ENCODE measurements at regions not wholly inside any gene's neighbourhood (a gene's known extent, or its start where the extent isn't known, plus 50 kb on each side); places are given as distances from the start of the nearest gene placed in this dataset.

DNA sequence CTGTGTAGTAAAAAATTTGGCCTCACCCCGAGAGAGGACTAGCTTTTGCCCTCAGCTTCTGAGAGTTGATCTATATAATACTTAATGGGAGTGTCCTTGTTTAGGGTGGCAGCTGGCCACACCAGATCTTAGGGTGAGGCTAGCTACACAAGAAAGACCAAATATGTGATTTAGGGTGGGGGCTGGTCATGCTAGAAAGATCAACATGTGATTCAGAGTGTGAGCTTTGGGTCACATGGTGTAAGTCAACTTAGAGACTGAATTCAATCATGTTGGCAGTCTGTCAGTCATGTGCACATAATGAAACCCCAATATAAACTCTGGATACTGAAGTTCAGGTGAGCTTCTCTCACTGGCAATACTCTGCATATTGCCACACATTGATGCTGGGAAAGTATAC is 120.7 kb upstream of the DAZL start:
- TF ChIP-seq FOS (IDR thresholded peaks at IDR 0.05; ENCODE audit: borderline replicate concordance, extremely low read depth, insufficient read length) = no peak
- TF ChIP-seq, protein P1, sequence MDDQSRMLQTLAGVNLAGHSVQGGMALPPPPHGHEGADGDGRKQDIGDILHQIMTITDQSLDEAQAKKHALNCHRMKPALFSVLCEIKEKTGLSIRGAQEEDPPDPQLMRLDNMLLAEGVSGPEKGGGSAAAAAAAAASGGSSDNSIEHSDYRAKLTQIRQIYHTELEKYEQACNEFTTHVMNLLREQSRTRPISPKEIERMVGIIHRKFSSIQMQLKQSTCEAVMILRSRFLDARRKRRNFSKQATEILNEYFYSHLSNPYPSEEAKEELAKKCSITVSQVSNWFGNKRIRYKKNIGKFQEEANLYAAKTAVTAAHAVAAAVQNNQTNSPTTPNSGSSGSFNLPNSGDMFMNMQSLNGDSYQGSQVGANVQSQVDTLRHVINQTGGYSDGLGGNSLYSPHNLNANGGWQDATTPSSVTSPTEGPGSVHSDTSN (IDR thresholded peaks at IDR 0.05; ENCODE audit: insufficient replicate concordance, low read depth, low read length) = no peak
- no peak for TF ChIP-seq RFX5 (IDR thresholded peaks at IDR 0.05; ENCODE audit: low read depth, low read length)
- no peak for TF ChIP-seq POLR2AphosphoS5 (IDR thresholded peaks at IDR 0.05; ENCODE audit: low read length)
- TF ChIP-seq YY1 (IDR thresholded peaks at IDR 0.05; ENCODE audit: low read depth, low read length) = no peak
- TF ChIP-seq SMARCA5 (IDR thresholded peaks at IDR 0.05) = no peak
- TF ChIP-seq, protein P2, sequence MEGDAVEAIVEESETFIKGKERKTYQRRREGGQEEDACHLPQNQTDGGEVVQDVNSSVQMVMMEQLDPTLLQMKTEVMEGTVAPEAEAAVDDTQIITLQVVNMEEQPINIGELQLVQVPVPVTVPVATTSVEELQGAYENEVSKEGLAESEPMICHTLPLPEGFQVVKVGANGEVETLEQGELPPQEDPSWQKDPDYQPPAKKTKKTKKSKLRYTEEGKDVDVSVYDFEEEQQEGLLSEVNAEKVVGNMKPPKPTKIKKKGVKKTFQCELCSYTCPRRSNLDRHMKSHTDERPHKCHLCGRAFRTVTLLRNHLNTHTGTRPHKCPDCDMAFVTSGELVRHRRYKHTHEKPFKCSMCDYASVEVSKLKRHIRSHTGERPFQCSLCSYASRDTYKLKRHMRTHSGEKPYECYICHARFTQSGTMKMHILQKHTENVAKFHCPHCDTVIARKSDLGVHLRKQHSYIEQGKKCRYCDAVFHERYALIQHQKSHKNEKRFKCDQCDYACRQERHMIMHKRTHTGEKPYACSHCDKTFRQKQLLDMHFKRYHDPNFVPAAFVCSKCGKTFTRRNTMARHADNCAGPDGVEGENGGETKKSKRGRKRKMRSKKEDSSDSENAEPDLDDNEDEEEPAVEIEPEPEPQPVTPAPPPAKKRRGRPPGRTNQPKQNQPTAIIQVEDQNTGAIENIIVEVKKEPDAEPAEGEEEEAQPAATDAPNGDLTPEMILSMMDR (IDR thresholded peaks at IDR 0.05 in 2 of 3, conservative IDR thresholded peaks at IDR 0.05 in 1 of 3; ENCODE audit: control insufficient read depth in 2 of 3, extremely low read depth in 1 of 3, insufficient read depth in 1 of 3, low read depth in 3 of 3, low read length in 3 of 3) = no peak
- TF ChIP-seq, protein P3, sequence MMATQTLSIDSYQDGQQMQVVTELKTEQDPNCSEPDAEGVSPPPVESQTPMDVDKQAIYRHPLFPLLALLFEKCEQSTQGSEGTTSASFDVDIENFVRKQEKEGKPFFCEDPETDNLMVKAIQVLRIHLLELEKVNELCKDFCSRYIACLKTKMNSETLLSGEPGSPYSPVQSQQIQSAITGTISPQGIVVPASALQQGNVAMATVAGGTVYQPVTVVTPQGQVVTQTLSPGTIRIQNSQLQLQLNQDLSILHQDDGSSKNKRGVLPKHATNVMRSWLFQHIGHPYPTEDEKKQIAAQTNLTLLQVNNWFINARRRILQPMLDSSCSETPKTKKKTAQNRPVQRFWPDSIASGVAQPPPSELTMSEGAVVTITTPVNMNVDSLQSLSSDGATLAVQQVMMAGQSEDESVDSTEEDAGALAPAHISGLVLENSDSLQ (IDR thresholded peaks at IDR 0.05) = no peak
- TF ChIP-seq DPF2 (IDR thresholded peaks at IDR 0.05) = no peak
- TF ChIP-seq, protein P4, sequence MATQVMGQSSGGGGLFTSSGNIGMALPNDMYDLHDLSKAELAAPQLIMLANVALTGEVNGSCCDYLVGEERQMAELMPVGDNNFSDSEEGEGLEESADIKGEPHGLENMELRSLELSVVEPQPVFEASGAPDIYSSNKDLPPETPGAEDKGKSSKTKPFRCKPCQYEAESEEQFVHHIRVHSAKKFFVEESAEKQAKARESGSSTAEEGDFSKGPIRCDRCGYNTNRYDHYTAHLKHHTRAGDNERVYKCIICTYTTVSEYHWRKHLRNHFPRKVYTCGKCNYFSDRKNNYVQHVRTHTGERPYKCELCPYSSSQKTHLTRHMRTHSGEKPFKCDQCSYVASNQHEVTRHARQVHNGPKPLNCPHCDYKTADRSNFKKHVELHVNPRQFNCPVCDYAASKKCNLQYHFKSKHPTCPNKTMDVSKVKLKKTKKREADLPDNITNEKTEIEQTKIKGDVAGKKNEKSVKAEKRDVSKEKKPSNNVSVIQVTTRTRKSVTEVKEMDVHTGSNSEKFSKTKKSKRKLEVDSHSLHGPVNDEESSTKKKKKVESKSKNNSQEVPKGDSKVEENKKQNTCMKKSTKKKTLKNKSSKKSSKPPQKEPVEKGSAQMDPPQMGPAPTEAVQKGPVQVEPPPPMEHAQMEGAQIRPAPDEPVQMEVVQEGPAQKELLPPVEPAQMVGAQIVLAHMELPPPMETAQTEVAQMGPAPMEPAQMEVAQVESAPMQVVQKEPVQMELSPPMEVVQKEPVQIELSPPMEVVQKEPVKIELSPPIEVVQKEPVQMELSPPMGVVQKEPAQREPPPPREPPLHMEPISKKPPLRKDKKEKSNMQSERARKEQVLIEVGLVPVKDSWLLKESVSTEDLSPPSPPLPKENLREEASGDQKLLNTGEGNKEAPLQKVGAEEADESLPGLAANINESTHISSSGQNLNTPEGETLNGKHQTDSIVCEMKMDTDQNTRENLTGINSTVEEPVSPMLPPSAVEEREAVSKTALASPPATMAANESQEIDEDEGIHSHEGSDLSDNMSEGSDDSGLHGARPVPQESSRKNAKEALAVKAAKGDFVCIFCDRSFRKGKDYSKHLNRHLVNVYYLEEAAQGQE (IDR thresholded peaks at IDR 0.05; ENCODE audit: low read depth, low read length) = no peak
- TF ChIP-seq, protein P5, sequence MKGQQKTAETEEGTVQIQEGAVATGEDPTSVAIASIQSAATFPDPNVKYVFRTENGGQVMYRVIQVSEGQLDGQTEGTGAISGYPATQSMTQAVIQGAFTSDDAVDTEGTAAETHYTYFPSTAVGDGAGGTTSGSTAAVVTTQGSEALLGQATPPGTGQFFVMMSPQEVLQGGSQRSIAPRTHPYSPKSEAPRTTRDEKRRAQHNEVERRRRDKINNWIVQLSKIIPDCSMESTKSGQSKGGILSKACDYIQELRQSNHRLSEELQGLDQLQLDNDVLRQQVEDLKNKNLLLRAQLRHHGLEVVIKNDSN (IDR thresholded peaks at IDR 0.05; ENCODE audit: borderline replicate concordance, extremely low read length, insufficient read depth, low read depth, low read length) = no peak
- TF ChIP-seq TCF12 (IDR thresholded peaks at IDR 0.05; ENCODE audit: low read depth, low read length) = no peak
